ENCODE measurements at regions not wholly inside any gene's neighbourhood (a gene's known extent, or its start where the extent isn't known, plus 50 kb on each side); places are given as distances from the start of the nearest gene placed in this dataset.

GRCh38 chr2:152245653-152246052 is 70.1 kb upstream of the STAM2 start:
- Mint-ChIP-seq H3K27me3 (ENCODE audit: insufficient read depth) (no peaks in the 10 kb centered on the region), H3K4me3 (no peak overlapping the region), H3K4me1 (peaks cover 4% of the 10 kb centered on the region), H3K36me3 (ENCODE audit: low read depth) (no peaks in the 10 kb centered on the region), H3K27ac (no peak overlapping the region), H3K9me3 (peaks cover 6% of the 10 kb centered on the region)
- Histone ChIP-seq H3K9me3 (ENCODE audit: control insufficient read depth, low read length) (peaks cover 4% of the 10 kb centered on the region), H3K4me3 (ENCODE audit: low read length) (no peak overlapping the region), H3K27ac (ENCODE audit: low read depth, low read length) (no peak overlapping the region), H3K36me3 (ENCODE audit: control insufficient read depth, insufficient read depth, low read length) (no peaks in the 10 kb centered on the region), H3K9ac (ENCODE audit: extremely low read depth, low read length, poor library complexity, severe bottlenecking) (no peak overlapping the region), H3K27me3 (ENCODE audit: control insufficient read depth, insufficient read depth, low read length, poor library complexity, severe bottlenecking) (no peaks in the 10 kb centered on the region), H3K4me1 (ENCODE audit: control insufficient read depth, insufficient read depth, low read length) (no peaks in the 10 kb centered on the region)
- DNase-seq = no peak
- no peak for TF ChIP-seq CTCF (conservative IDR thresholded peaks at IDR 0.05)

- no peak for TF ChIP-seq CTCF (conservative IDR thresholded peaks at IDR 0.05)
- WGBS, 2 experiments (ENCODE audit: insufficient coverage in 1 of 2, insufficient read length in 1 of 2) = 89 to 95% methylated on average over 3 to 4 of the region's 4 CpGs
- Histone ChIP-seq H3K4me3 (ENCODE audit: low read length) (no peak overlapping the region), H3K9me3 (ENCODE audit: control insufficient read depth, low read length) (no peaks in the 10 kb centered on the region), H3K27ac (ENCODE audit: low read depth, low read length) (no peak overlapping the region), H3K9ac (ENCODE audit: extremely low read depth, low read length, poor library complexity, severe bottlenecking) (no peak overlapping the region), H3K4me1 (ENCODE audit: control insufficient read depth, insufficient read depth, low read length) (no peaks in the 10 kb centered on the region), H3K36me3 (ENCODE audit: control insufficient read depth, insufficient read depth, low read length) (no peaks in the 10 kb centered on the region), H3K27me3 (ENCODE audit: control insufficient read depth, insufficient read depth, low read length, poor library complexity, severe bottlenecking) (no peaks in the 10 kb centered on the region)
- H3K9me3 Mint-ChIP-seq = no peaks in the 10 kb centered on the region
- H3K27ac Mint-ChIP-seq = no peak overlapping the region
- DNase-seq = no peak
- no peaks in the 10 kb centered on the region for H3K36me3 Mint-ChIP-seq (ENCODE audit: low read depth)
- peaks cover 2% of the 10 kb centered on the region for H3K27me3 Mint-ChIP-seq (ENCODE audit: insufficient read depth)
- peaks cover 5% of the 10 kb centered on the region for H3K4me1 Mint-ChIP-seq
- H3K4me3 Mint-ChIP-seq = no peak overlapping the region
Measured at GRCh38 chr2:152246686-152247336, 71.2 kb upstream of the STAM2 start.

GRCh38 chr2:152247337-152247695 is 71.8 kb upstream of the STAM2 start:
- Histone ChIP-seq H3K4me3 (ENCODE audit: low read length) (no peak overlapping the region), H3K4me1 (ENCODE audit: control insufficient read depth, insufficient read depth, low read length) (no peaks in the 10 kb centered on the region), H3K9ac (ENCODE audit: extremely low read depth, low read length, poor library complexity, severe bottlenecking) (no peak overlapping the region), H3K27me3 (ENCODE audit: control insufficient read depth, insufficient read depth, low read length, poor library complexity, severe bottlenecking) (no peaks in the 10 kb centered on the region), H3K36me3 (ENCODE audit: control insufficient read depth, insufficient read depth, low read length) (no peaks in the 10 kb centered on the region), H3K27ac (ENCODE audit: low read depth, low read length) (no peak overlapping the region), H3K9me3 (ENCODE audit: control insufficient read depth, low read length) (no peaks in the 10 kb centered on the region)
- Mint-ChIP-seq H3K27me3 (ENCODE audit: insufficient read depth) (peaks cover 2% of the 10 kb centered on the region), H3K27ac (no peak overlapping the region), H3K4me3 (no peak overlapping the region), H3K4me1 (peaks cover 8% of the 10 kb centered on the region), H3K36me3 (ENCODE audit: low read depth) (no peaks in the 10 kb centered on the region), H3K9me3 (no peaks in the 10 kb centered on the region)
- DNase-seq = no peak
- no peak for TF ChIP-seq CTCF (conservative IDR thresholded peaks at IDR 0.05)
- WGBS, 2 experiments (ENCODE audit: insufficient coverage in 1 of 2, insufficient read length in 1 of 2) = 93 to 96% methylated on average over 2 of the region's 2 CpGs

Data from endodermal cell (in vitro differentiated cells).